Neural cell (in vitro differentiated cells): ENCODE measurements at regions not wholly inside any gene's neighbourhood (a gene's known extent, or its start where the extent isn't known, plus 50 kb on each side); places are given as distances from the start of the nearest gene placed in this dataset.

Experiments used
- H2AFZ ChIP-seq: fragments of 200-600, 300-800 bp; sonication (generic), shearing (Covaris generic); 2 replicates; pipeline ENCODE4 v1.6.0; 2014; ENCODE audit warnings: low read depth, mild to moderate bottlenecking, antibody characterized with exemption, low read length, moderate library complexity
- H3F3A ChIP-seq: fragments of 200-600 bp; shearing (Covaris generic); 2 replicates; pipeline ENCODE4 v1.6.1; 2016; ENCODE audit warnings: mild to moderate bottlenecking, moderate library complexity, mixed read lengths, antibody characterized with exemption, low read length; ENCODE audit not compliant: insufficient read depth, poor library complexity, severe bottlenecking
- H3K27ac ChIP-seq: fragments of 200-600, 300-800 bp; sonication (generic), shearing (Covaris generic); 2 replicates; pipeline ENCODE4 v1.5.1; 2014; ENCODE audit warnings: mild to moderate bottlenecking, low read length, moderate library complexity
- H3K27me3 ChIP-seq: fragments of 300-800, 200-600 bp; sonication (generic), shearing (Covaris generic); 2 replicates; pipeline ENCODE4 v1.6.0; 2014; ENCODE audit warnings: mild to moderate bottlenecking, low read depth, low read length, moderate library complexity; ENCODE audit not compliant: insufficient read depth
- H3K36me3 ChIP-seq: fragments of 300-800, 200-600 bp; sonication (generic), shearing (Covaris generic); 2 replicates; pipeline ENCODE4 v1.5.1; 2014; ENCODE audit warnings: mild to moderate bottlenecking, antibody characterized with exemption, low read length, moderate library complexity; ENCODE audit not compliant: insufficient read depth
- H3K4me2 ChIP-seq: fragments of 300-800, 200-600 bp; sonication (generic), shearing (Covaris generic); 2 replicates; pipeline ENCODE4 v1.6.0; 2014; ENCODE audit warnings: mild to moderate bottlenecking, low read length
- H3K4me3 ChIP-seq: fragments of 300-800, 200-600 bp; sonication (generic), shearing (Covaris generic); 2 replicates; pipeline ENCODE4 v1.5.1; 2014; ENCODE audit warnings: mild to moderate bottlenecking, low read length, moderate library complexity
- H3K79me2 ChIP-seq: fragments of 200-600 bp; shearing (Covaris generic); replicated peaks from 2 replicates; pipeline ENCODE4 v1.6.0; 2014; ENCODE audit warnings: mild to moderate bottlenecking, low read length, moderate library complexity; ENCODE audit not compliant: insufficient read depth
- H3K9ac ChIP-seq: fragments of 300-800, 200-600 bp; sonication (generic), shearing (Covaris generic); 2 replicates; pipeline ENCODE4 v1.6.1; 2016; ENCODE audit warnings: mild to moderate bottlenecking, low read length, mixed read lengths
- H3K9me2 ChIP-seq: fragments of 200-600 bp; shearing (Covaris generic); 2 replicates; pipeline ENCODE4 v1.6.1; 2016; ENCODE audit warnings: mild to moderate bottlenecking, low read length, mixed read lengths; ENCODE audit not compliant: insufficient read depth
- H3K9me3 ChIP-seq: fragments of 200-600, 300-800 bp; sonication (generic), shearing (Covaris generic); 2 replicates; pipeline ENCODE4 v1.6.1; 2016; ENCODE audit warnings: mild to moderate bottlenecking, mixed run types, low read length, moderate library complexity, mixed read lengths
- H4K20me1 ChIP-seq: fragments of 200-600 bp; shearing (Covaris generic); 2 replicates; pipeline ENCODE4 v1.6.1; 2016; ENCODE audit warnings: mild to moderate bottlenecking, mixed run types; ENCODE audit not compliant: insufficient read depth
- CTCF ChIP-seq: fragments of 450-650 bp; IDR thresholded peaks from 2 replicates; pipeline ENCODE4 v1.5.1; 2014; ENCODE audit warnings: antibody characterized with exemption, mild to moderate bottlenecking, moderate library complexity; ENCODE audit not compliant: poor library complexity, severe bottlenecking
- EP300 ChIP-seq: fragments of 450-650 bp; conservative IDR thresholded peaks from 2 replicates; pipeline ENCODE4 v1.6.1; 2014; ENCODE audit warnings: antibody characterized with exemption, mild to moderate bottlenecking, moderate library complexity; ENCODE audit not compliant: poor library complexity, severe bottlenecking
- EZH2 ChIP-seq: fragments of 200-600, 300-800 bp; shearing (Covaris generic), sonication (generic); IDR thresholded peaks from 2 replicates; pipeline ENCODE4 v1.6.1; 2014; ENCODE audit warnings: antibody characterized with exemption, low read length, borderline replicate concordance, mild to moderate bottlenecking; ENCODE audit not compliant: insufficient read depth, poor library complexity, severe bottlenecking
- MXI1 ChIP-seq: fragments of 450-650 bp; conservative IDR thresholded peaks from 2 replicates; pipeline ENCODE4 v1.6.1; 2014; ENCODE audit warnings: antibody characterized with exemption, mild to moderate bottlenecking; ENCODE audit not compliant: poor library complexity, severe bottlenecking
- POLR2AphosphoS5 ChIP-seq: IDR thresholded peaks from 2 replicates; pipeline ENCODE4 v1.6.1; 2012
- RAD21 ChIP-seq: fragments of 450-650 bp; conservative IDR thresholded peaks from 2 replicates; pipeline ENCODE4 v1.6.1; 2014; ENCODE audit warnings: antibody characterized with exemption, mild to moderate bottlenecking, moderate library complexity
- REST ChIP-seq: IDR thresholded peaks from 2 replicates; pipeline ENCODE4 v1.6.1; 2012; ENCODE audit warnings: borderline replicate concordance
- SMC3 ChIP-seq: fragments of 450-650 bp; conservative IDR thresholded peaks from 2 replicates; pipeline ENCODE4 v1.6.1; 2014; ENCODE audit warnings: antibody characterized with exemption, mild to moderate bottlenecking, moderate library complexity; ENCODE audit not compliant: poor library complexity
- TAF1 ChIP-seq: IDR thresholded peaks from 2 replicates; pipeline ENCODE4 v1.6.1; 2012; ENCODE audit warnings: low read depth

- no peaks in the 10 kb centered on the region for H3K27me3 ChIP-seq
- no peaks in the 10 kb centered on the region for H4K20me1 ChIP-seq
- no peaks in the 10 kb centered on the region for H3K36me3 ChIP-seq
- H3K9me3 ChIP-seq: no peaks in the 10 kb centered on the region
- TF ChIP-seq RAD21: no peak
- no peak for TF ChIP-seq TAF1
- TF ChIP-seq REST: no peak
- no peak for TF ChIP-seq CTCF
- TF ChIP-seq EZH2: no peak
- no peak for TF ChIP-seq MXI1
- H3K9me2 ChIP-seq: no peaks in the 10 kb centered on the region
- no peak overlapping the region for H2AFZ ChIP-seq
- no peak overlapping the region for H3K9ac ChIP-seq
- no peak overlapping the region for H3K4me2 ChIP-seq
- no peak overlapping the region for H3K4me3 ChIP-seq
- H3K27ac ChIP-seq: no peak overlapping the region
- no peaks in the 10 kb centered on the region for H3K79me2 ChIP-seq
- no peaks in the 10 kb centered on the region for H3F3A ChIP-seq
These were observed 318.4 kb upstream of the GIMD1 start for GRCh38 chr4:106687026-106687425.

- H3K79me2 ChIP-seq: no peaks in the 10 kb centered on the region
- no peaks in the 10 kb centered on the region for H3K36me3 ChIP-seq
- H3K9me2 ChIP-seq: no peaks in the 10 kb centered on the region
- H3K9ac ChIP-seq: no peak overlapping the region
- no peaks in the 10 kb centered on the region for H3F3A ChIP-seq
- no peaks in the 10 kb centered on the region for H4K20me1 ChIP-seq
- TF ChIP-seq REST: no peak
- TF ChIP-seq EP300: no peak
- TF ChIP-seq MXI1: no peak
- no peak for TF ChIP-seq CTCF
- no peak for TF ChIP-seq POLR2AphosphoS5
- no peak for TF ChIP-seq SMC3
- no peak for TF ChIP-seq TAF1
- TF ChIP-seq EZH2: no peak
- no peaks in the 10 kb centered on the region for H3K9me3 ChIP-seq
- no peak overlapping the region for H2AFZ ChIP-seq
- H3K27ac ChIP-seq: no peak overlapping the region
- no peak overlapping the region for H3K4me3 ChIP-seq
- H3K27me3 ChIP-seq: no peaks in the 10 kb centered on the region
- no peak overlapping the region for H3K4me2 ChIP-seq
These were observed 312.9 kb upstream of the GIMD1 start for GRCh38 chr4:106681381-106681921.
